HFF-Myc (cell line): ENCODE measurements at regions not wholly inside any gene's neighbourhood (a gene's known extent, or its start where the extent isn't known, plus 50 kb on each side); places are given as distances from the start of the nearest gene placed in this dataset.

ENCODE experiments used
- DNase-seq: peaks from one replicate; pipeline ENCODE4 v3.0.0-alpha.2; 2011; ENCODE audit warnings: low read depth; ENCODE audit errors: extremely low read depth
- H3K4me3 ChIP-seq: replicated peaks from 2 replicates; pipeline ENCODE4 v1.5.1; 2011; ENCODE audit warnings: low read depth, mild to moderate bottlenecking, control low read depth, low read length
- CTCF ChIP-seq: IDR thresholded peaks from 2 replicates; pipeline ENCODE4 v1.5.1; 2012; ENCODE audit warnings: mild to moderate bottlenecking, low read depth, low read length, control low read depth; ENCODE audit errors: missing control alignments

GRCh38 chr6:91694016-91694654 is 1107.3 kb upstream of the MAP3K7 start:
- no peak for DNase-seq
- no peak overlapping the region for H3K4me3 ChIP-seq
- no peak for TF ChIP-seq CTCF

- no peak overlapping the region for H3K4me3 ChIP-seq
- no peak for TF ChIP-seq CTCF
These were observed 1104.6 kb upstream of the MAP3K7 start for GRCh38 chr6:91691449-91691848.

DNA sequence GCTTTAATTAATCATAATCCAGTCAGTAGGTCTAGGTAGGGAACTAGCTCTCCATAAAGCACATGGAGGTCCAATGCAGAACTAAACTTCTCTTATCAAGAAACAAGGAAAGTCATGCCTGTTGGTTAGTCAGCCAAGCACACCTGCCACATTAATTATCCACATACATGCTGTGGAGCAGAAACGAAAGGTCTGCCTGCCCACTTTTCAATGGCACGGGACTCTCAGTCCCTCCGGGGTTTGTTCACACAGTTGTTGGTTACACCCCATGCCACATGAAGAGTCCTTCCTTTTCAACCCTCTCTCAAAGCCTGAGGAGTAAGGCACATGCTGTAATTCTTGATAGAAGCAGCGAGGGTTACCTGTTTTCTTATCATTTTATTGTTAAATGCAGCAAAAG is 1096.4 kb upstream of the MAP3K7 start:
- TF ChIP-seq CTCF, result no peak
- no peak for DNase-seq
- H3K4me3 ChIP-seq, result no peak overlapping the region

More at GRCh38 chr6:91691449-91691848, 1104.6 kb upstream of the MAP3K7 start:
- DNase-seq, result no peak

GRCh38 chr6:91681296-91681695 is 1094.4 kb upstream of the MAP3K7 start:
- no peak for DNase-seq
- no peak for TF ChIP-seq CTCF
- H3K4me3 ChIP-seq, result no peak overlapping the region

DNA sequence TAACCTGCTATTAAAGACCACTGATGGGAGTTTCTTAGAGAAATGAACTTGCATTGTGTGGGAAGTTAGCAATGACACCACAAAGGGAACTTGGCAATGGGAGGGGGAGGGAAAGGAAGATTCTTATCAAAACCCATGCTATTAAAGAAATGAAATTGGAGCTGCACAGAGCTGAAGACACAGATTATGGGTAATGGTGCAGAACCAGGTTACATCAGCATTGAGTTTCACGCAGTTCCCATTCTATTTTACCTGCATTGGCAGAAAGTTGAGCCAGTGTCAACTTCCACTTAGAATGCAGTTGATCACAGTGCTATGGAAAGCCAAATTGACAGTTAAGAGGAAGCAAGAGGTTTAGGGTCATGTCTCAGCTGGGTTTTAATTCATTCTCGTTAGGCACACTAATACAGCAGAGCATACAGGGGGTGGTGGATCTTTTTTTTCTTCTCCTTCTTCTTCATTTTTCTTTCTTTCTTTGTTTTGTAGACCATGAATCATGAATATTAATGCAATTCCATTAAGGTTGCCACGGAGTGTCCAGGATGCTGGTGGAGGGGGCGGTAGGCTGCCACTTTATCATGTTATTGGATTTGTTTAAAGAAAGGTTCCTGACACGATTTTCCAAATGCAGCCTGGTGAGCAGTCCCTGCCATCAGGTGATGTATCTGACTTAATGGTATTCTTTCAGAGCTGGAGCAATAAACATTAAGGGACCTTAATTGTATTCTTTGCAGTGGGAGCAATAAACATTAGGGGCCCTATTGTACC is 1092.0 kb upstream of the MAP3K7 start:
- no peak overlapping the region for H3K4me3 ChIP-seq
- no peak for DNase-seq
- TF ChIP-seq CTCF, result no peak

DNA sequence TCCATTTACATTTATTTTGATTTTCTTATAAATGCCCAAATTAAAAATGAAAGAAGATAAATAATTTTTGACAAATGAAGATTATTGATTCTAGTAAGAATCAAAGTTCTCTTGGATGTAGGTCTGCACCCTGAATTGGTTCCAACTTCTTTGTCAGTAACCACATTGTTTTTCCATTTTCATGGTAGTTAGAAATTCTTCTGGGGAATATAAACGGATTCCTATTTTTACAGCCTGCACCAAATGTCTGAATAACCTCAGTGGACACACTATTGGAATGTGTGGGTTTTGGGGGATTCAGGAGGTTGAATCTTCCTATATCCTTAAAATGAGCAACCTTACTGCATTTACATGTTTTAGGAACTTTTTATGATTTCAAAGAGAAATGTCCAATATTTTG is 1085.3 kb upstream of the MAP3K7 start:
- TF ChIP-seq CTCF, result no peak
- H3K4me3 ChIP-seq, result no peak overlapping the region
- no peak for DNase-seq
